Lower leg skin (tissue), 3 donors: ENCODE measurements at regions not wholly inside any gene's neighbourhood (a gene's known extent, or its start where the extent isn't known, plus 50 kb on each side); places are given as distances from the start of the nearest gene placed in this dataset.

Source experiments
- POLR2A ChIP-seq, 2 donors: fragments of 450-650 bp; IDR thresholded peaks; one replicate each; pipeline ENCODE4 v1.6.1; 2016 to 2017; ENCODE audit warnings: antibody characterized with exemption in 2 of 2, mild to moderate bottlenecking in 1 of 2, moderate library complexity in 1 of 2
- TF ChIP-seq, protein P1 (sequence below), 3 donors: fragments of 450-650 bp; IDR thresholded peaks; one replicate each; pipeline ENCODE4 v1.5.1; 2016; ENCODE audit warnings: antibody characterized with exemption in 3 of 3, mild to moderate bottlenecking in 3 of 3, moderate library complexity in 2 of 3

GRCh38 chr3:159632851-159633250 lies 355.8 kb upstream of the IL12A start:
- TF ChIP-seq, protein P1, sequence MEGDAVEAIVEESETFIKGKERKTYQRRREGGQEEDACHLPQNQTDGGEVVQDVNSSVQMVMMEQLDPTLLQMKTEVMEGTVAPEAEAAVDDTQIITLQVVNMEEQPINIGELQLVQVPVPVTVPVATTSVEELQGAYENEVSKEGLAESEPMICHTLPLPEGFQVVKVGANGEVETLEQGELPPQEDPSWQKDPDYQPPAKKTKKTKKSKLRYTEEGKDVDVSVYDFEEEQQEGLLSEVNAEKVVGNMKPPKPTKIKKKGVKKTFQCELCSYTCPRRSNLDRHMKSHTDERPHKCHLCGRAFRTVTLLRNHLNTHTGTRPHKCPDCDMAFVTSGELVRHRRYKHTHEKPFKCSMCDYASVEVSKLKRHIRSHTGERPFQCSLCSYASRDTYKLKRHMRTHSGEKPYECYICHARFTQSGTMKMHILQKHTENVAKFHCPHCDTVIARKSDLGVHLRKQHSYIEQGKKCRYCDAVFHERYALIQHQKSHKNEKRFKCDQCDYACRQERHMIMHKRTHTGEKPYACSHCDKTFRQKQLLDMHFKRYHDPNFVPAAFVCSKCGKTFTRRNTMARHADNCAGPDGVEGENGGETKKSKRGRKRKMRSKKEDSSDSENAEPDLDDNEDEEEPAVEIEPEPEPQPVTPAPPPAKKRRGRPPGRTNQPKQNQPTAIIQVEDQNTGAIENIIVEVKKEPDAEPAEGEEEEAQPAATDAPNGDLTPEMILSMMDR (IDR thresholded peaks at IDR 0.05): no peak
- TF ChIP-seq POLR2A (IDR thresholded peaks at IDR 0.05): no peak
